DND-41 (cell line): ENCODE measurements at regions not wholly inside any gene's neighbourhood (a gene's known extent, or its start where the extent isn't known, plus 50 kb on each side); places are given as distances from the start of the nearest gene placed in this dataset.

Source experiments
- CTCF ChIP-seq: IDR thresholded peaks from 2 replicates; pipeline ENCODE4 v1.5.1; 2012; ENCODE audit warnings: borderline replicate concordance, low read length, moderate library complexity, mild to moderate bottlenecking; ENCODE audit not compliant: poor library complexity, severe bottlenecking; ENCODE audit errors: extremely low read depth
- EZH2 ChIP-seq: IDR thresholded peaks from 3 replicates; pipeline ENCODE4 v1.6.1; 2012; ENCODE audit warnings: borderline replicate concordance, low read depth, mild to moderate bottlenecking, moderate library complexity, low read length, inconsistent platforms; ENCODE audit not compliant: severe bottlenecking

GRCh38 chr6:134651519-134651918 lies 298.4 kb downstream of the ALDH8A1 start:
- TF ChIP-seq CTCF, result no peak
- no peak for TF ChIP-seq EZH2
